ENCODE measurements at regions not wholly inside any gene's neighbourhood (a gene's known extent, or its start where the extent isn't known, plus 50 kb on each side); places are given as distances from the start of the nearest gene placed in this dataset.
"Not testable (repeated sequence)": the region's sequence is repeated elsewhere in the genome, so short reads cannot be mapped to it uniquely, and the experiment has no call there.

GRCh38 chr3:163779396-163780344, 1298.6 kb downstream of the SI start:
- DNase-seq = no peak

GRCh38 chr3:163776743-163777142, 1301.6 kb downstream of the SI start:
- no peak for DNase-seq

- DNase-seq = no peak
Observed at GRCh38 chr3:163773136-163773535, 1305.2 kb downstream of the SI start.

GRCh38 chr3:163768048-163768447, 1310.2 kb downstream of the SI start:
- DNase-seq = no peak

- no peak for DNase-seq
Observed at GRCh38 chr3:163766112-163766511, 1312.2 kb downstream of the SI start.

- DNase-seq = no peak
Observed at GRCh38 chr3:163753033-163753432, 1325.3 kb downstream of the SI start.

GRCh38 chr3:163745204-163745603, 1333.1 kb downstream of the SI start:
- no peak for DNase-seq

GRCh38 chr3:163735394-163735793, 1342.9 kb downstream of the SI start:
- DNase-seq = no peak

GRCh38 chr3:163730684-163731083, 1347.6 kb downstream of the SI start:
- DNase-seq = no peak

GRCh38 chr3:163726125-163726524, 1352.2 kb downstream of the SI start:
- DNase-seq = no peak

- no peak for DNase-seq
Observed at GRCh38 chr3:163722405-163722804, 1355.9 kb downstream of the SI start.

GRCh38 chr3:163721596-163721995, 1356.7 kb downstream of the SI start:
- no peak for DNase-seq

GRCh38 chr3:163717377-163717776, 1360.9 kb downstream of the SI start:
- DNase-seq = no peak

- no peak for DNase-seq
Observed at GRCh38 chr3:163708428-163708827, 1369.9 kb downstream of the SI start.

GRCh38 chr3:163707659-163708058, 1370.6 kb downstream of the SI start:
- DNase-seq = no peak

- DNase-seq = not testable (repeated sequence)
Observed at GRCh38 chr3:163698221-163698620, 1380.1 kb downstream of the SI start.

- DNase-seq = no peak
Observed at GRCh38 chr3:163692494-163692893, 1385.8 kb downstream of the SI start.

- DNase-seq = no peak
Observed at GRCh38 chr3:163684651-163685050, 1393.6 kb downstream of the SI start.

GRCh38 chr3:163672954-163673353, 1405.3 kb downstream of the SI start:
- no peak for DNase-seq

GRCh38 chr3:163671201-163671600, 1407.1 kb downstream of the SI start:
- DNase-seq = no peak

- no peak for DNase-seq
Observed at GRCh38 chr3:163664466-163664865, 1413.8 kb downstream of the SI start.

GRCh38 chr3:163657088-163657487, 1421.2 kb downstream of the SI start:
- no peak for DNase-seq

GRCh38 chr3:163655021-163655420, 1423.3 kb downstream of the SI start:
- no peak for DNase-seq

GRCh38 chr3:163644172-163644571, 1434.1 kb downstream of the SI start:
- no peak for DNase-seq

GRCh38 chr3:163632722-163633121, 1445.6 kb downstream of the SI start:
- no peak for DNase-seq
